Duodenal mucosa (tissue), 2 donors: ENCODE measurements at regions not wholly inside any gene's neighbourhood (a gene's known extent, or its start where the extent isn't known, plus 50 kb on each side); places are given as distances from the start of the nearest gene placed in this dataset.
"Not testable (repeated sequence)": the region's sequence is repeated elsewhere in the genome, so short reads cannot be mapped to it uniquely, and the experiment has no call there.

ENCODE experiments used
- H3K27ac ChIP-seq: one replicate; pipeline ENCODE4 v1.7.0; 2013; ENCODE audit warnings: low read depth, low read length
- H3K27me3 ChIP-seq, 2 donors: one replicate each; pipeline ENCODE4 v1.7.0; 2013; ENCODE audit warnings: low read length in 2 of 2, control low read depth in 1 of 2; ENCODE audit not compliant: insufficient read depth in 2 of 2, control insufficient read depth in 1 of 2
- H3K36me3 ChIP-seq, 2 donors: one replicate each; pipeline ENCODE4 v1.7.0; 2013; ENCODE audit warnings: low read length in 2 of 2, control low read depth in 1 of 2; ENCODE audit not compliant: insufficient read depth in 2 of 2, control insufficient read depth in 1 of 2
- H3K4me1 ChIP-seq, 2 donors: one replicate each; pipeline ENCODE4 v1.7.0; 2013; ENCODE audit warnings: low read length in 2 of 2, control low read depth in 1 of 2; ENCODE audit not compliant: insufficient read depth in 2 of 2, control insufficient read depth in 1 of 2
- H3K4me3 ChIP-seq, 2 donors: one replicate each; pipeline ENCODE4 v1.7.0; 2013; ENCODE audit warnings: low read length in 2 of 2, low read depth in 1 of 2
- H3K9ac ChIP-seq, 2 donors: one replicate each; pipeline ENCODE4 v1.7.0; 2013; ENCODE audit warnings: low read length in 2 of 2, low read depth in 1 of 2
- H3K9me3 ChIP-seq, 2 donors: one replicate each; pipeline ENCODE4 v1.7.0; 2013; ENCODE audit warnings: low read length in 2 of 2, control low read depth in 1 of 2; ENCODE audit not compliant: control insufficient read depth in 1 of 2

DNA sequence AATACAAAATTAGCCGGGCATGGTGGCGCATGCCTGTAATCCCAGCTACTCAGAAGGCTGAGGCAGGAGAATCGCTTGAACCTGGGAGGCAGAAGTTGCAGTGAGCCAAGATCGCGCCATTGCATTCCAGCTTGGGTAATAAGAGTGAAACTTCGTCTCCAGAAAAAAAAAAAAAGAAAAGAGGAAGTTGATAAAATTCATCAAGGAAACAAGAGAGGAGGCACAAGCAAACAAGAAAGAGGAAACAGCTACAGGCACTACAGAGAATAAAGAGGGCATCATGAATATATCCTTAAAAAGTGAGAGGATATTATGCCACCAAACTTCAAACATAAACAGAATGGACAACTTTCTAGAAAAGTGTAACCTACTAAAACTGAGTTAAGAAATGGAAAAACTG, 98.3 kb downstream of the NIBAN1 start:
- H3K4me1 ChIP-seq, H3K9ac ChIP-seq, H3K4me3 ChIP-seq, H3K27ac ChIP-seq, H3K36me3 ChIP-seq, H3K27me3 ChIP-seq, H3K9me3 ChIP-seq: not testable (repeated sequence)

DNA sequence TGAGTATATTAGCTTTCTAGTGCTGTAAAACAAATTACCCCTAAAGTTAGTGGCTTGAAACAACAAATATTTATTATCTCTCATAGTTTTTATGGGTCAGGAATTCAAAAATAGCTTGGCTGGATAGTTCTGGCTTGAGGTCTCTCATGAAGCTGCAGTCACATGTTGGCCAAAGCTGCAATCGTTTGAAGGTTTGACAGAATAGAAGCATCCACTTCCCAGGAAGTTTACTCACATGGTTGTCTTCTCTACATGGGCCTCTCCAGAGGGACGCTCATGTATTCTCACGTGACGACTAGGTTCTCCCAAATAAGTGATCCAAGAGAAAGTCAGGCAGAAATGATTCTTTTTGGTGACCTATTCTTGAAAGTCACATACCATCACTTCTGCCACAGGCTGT, 99.1 kb downstream of the NIBAN1 start:
- no peaks in the 10 kb centered on the region for H3K27me3 ChIP-seq
- H3K4me3 ChIP-seq: no peak overlapping the region
- no peaks in the 10 kb centered on the region for H3K36me3 ChIP-seq
- H3K9ac ChIP-seq: no peak overlapping the region
- no peaks in the 10 kb centered on the region for H3K9me3 ChIP-seq
- H3K4me1 ChIP-seq: no peaks in the 10 kb centered on the region
- no peak overlapping the region for H3K27ac ChIP-seq

DNA sequence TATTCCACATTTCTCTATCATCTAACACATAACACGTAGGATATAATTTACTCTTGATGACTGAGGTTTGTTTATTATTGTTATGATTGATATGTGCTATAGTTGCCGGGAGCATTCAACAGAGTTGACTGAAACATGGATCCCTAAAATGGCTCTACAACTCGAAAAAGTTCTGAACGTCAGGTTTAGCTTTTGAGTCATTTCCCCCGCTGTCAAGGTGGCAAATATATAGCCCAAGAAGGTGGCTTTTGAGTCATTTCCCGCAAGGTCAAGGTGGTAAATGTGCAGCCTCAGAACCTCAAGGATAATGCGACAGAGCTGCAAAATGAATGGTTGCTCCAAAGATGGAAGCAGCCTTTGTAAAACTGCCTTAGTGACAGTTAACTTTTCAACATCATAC, 104.0 kb downstream of the NIBAN1 start:
- no peaks in the 10 kb centered on the region for H3K27me3 ChIP-seq
- no peak overlapping the region for H3K27ac ChIP-seq
- H3K4me3 ChIP-seq: no peak overlapping the region
- no peaks in the 10 kb centered on the region for H3K9me3 ChIP-seq
- no peak overlapping the region for H3K9ac ChIP-seq
- no peaks in the 10 kb centered on the region for H3K36me3 ChIP-seq
- H3K4me1 ChIP-seq: peaks cover 0 to 8% of the 10 kb centered on the region in 2 donors

DNA sequence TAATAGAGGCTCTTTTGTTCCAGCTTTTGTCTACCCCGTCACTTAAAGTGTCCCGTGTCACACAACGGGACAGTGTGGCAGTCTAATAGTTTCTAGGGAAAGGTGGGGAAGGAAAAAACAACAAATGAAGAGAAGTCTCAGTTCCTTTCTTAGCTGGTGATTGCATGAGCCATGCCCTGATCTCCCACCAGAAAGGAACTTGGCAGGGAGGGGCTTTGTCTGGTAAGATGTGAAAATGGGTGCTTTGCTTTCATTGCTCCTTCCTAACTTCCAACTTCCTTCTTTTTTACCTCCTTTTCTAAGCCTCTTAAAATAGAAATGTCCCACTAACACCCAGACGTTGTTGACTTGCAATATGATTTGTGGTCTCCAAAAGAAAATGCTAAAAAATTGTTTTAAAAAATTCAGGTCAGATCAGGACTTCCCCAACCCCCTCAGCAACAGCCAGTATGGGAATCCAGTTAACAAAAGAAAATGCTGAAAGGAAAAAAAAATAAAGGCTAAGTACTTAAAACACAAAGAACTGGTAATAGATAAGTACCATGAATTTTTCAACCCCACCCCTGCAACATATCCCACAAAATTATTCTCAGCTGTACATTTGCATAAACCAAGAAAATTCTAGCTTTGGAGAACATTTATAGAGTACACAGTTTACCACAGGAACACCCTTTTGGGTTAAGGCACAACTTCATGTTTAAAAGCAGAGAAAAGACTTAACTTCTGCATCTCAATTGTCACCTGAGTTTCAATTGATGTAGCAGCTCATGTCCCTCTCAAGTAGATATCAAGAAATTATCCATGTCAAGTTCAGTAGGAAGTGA, 106.2 kb downstream of the NIBAN1 start:
- peaks cover 0 to 8% of the 10 kb centered on the region in 2 donors for H3K4me1 ChIP-seq
- H3K9ac ChIP-seq: no peak overlapping the region
- no peak overlapping the region for H3K27ac ChIP-seq
- no peaks in the 10 kb centered on the region for H3K27me3 ChIP-seq
- H3K9me3 ChIP-seq: no peaks in the 10 kb centered on the region
- H3K36me3 ChIP-seq: no peaks in the 10 kb centered on the region
- no peak overlapping the region for H3K4me3 ChIP-seq

DNA sequence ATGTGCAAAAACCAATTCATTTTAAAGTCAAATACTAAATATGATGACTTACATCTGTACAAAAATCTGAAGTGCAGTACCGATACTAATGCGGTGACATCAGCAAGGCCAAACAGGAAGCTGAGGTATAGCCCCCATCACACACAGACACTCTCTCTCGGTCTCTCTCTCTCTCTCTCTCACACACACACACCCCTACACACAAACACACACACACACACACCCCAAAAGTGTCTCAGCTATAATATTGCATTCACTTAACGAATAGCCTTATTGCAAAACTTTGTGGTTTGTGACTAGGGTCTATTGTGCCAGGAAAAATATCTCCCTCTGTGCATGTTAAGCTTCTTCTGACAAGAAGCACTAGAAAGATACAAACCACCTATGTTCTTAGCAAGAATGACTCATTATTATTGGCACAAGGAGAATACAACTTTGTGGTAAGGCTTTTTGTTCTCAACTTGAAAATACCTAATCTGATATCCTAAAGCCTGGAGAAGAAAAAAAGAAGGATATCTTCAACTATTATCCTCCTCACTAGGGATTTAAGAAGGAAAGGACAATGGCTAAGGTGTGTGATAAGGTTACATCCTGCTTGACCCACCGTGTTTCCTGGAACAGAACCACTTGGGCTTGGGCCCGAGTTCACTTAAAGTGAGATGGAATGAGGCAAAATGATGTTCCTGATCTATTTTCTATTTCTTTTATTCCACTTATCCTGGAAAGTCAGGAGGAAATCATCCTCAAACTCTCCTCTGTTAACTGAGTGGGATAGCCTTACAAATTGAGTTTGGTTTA, 107.1 kb downstream of the NIBAN1 start:
- peaks cover 0 to 8% of the 10 kb centered on the region in 2 donors for H3K4me1 ChIP-seq
- H3K4me3 ChIP-seq: no peak overlapping the region
- no peak overlapping the region for H3K9ac ChIP-seq
- no peak overlapping the region for H3K27ac ChIP-seq
- H3K9me3 ChIP-seq: no peaks in the 10 kb centered on the region
- H3K27me3 ChIP-seq: no peaks in the 10 kb centered on the region
- no peaks in the 10 kb centered on the region for H3K36me3 ChIP-seq

DNA sequence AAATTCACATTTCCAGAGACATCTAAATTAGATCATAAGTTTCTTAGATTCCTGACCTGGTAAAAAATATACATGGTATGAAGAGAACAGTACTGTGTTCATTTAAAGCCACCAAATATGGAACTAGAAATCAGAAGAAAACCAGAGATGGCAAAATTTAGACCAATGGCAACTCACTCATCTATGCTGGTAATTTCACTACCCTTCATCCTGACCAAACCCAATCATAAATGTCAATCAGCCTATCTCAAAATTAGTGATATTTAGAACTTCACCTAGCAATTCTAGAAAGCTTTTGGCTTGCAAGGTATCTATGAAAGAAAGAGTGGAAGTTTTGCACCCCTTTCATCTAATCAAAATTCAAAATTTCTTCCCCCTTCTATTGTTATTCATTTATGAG, 107.7 kb downstream of the NIBAN1 start:
- no peaks in the 10 kb centered on the region for H3K27me3 ChIP-seq
- H3K4me1 ChIP-seq: peaks cover 0 to 8% of the 10 kb centered on the region in 2 donors
- H3K36me3 ChIP-seq: no peaks in the 10 kb centered on the region
- no peaks in the 10 kb centered on the region for H3K9me3 ChIP-seq
- H3K4me3 ChIP-seq: no peak overlapping the region
- H3K9ac ChIP-seq: no peak overlapping the region
- H3K27ac ChIP-seq: no peak overlapping the region

DNA sequence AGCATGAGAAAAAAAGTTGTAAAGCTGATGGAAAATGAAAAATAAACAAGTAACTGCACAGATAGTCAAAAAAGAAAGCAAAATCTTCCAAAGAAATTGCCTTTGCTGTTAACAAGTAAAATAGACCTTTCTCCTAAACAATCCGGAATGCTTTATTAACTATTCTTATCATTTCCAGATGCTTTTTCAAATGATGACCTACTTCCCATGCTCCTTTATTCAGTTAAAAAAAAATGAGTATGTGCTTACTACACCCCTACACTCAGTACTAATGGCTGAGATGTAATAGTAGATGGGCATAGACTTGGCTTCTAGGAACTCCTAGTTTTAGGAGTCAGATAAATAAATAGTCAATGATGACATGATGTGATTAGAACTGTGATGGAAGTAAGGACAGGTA, 108.5 kb downstream of the NIBAN1 start:
- Histone ChIP-seq H3K36me3 (no peaks in the 10 kb centered on the region), H3K9me3 (no peaks in the 10 kb centered on the region), H3K4me3 (no peak overlapping the region), H3K27me3 (no peaks in the 10 kb centered on the region), H3K4me1 (peaks cover 0 to 9% of the 10 kb centered on the region in 2 donors), H3K9ac (no peak overlapping the region), H3K27ac (no peak overlapping the region)

DNA sequence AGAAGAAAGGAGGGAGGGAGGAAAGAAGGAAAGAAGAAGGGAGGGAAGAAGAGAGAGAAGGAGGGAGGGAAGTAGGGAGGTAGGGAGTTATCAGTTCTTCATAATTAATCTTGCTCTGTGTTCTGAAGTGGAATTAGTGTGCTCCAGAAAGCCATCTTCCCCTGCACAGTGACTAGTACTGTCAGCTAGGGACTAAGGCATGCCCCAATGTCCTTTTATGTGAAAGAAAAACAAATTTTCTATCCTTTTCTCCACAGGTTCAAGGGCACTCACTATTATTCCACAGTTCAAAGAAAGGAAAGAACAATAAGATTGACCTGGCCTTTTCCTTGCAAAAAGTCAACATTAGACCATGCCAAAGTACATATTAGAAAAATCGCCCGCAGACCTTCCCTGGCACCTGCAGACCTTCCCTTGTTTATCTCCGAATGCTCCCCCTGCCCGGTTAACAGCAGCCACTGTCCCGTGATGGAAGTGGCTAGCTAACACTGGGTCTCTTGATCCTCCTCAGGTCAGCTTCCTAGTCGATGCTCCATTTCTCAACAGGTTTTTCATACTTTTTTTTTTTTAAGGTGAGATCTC, 107.2 kb upstream of the EDEM3 start:
- H3K27ac ChIP-seq: no peak overlapping the region

DNA sequence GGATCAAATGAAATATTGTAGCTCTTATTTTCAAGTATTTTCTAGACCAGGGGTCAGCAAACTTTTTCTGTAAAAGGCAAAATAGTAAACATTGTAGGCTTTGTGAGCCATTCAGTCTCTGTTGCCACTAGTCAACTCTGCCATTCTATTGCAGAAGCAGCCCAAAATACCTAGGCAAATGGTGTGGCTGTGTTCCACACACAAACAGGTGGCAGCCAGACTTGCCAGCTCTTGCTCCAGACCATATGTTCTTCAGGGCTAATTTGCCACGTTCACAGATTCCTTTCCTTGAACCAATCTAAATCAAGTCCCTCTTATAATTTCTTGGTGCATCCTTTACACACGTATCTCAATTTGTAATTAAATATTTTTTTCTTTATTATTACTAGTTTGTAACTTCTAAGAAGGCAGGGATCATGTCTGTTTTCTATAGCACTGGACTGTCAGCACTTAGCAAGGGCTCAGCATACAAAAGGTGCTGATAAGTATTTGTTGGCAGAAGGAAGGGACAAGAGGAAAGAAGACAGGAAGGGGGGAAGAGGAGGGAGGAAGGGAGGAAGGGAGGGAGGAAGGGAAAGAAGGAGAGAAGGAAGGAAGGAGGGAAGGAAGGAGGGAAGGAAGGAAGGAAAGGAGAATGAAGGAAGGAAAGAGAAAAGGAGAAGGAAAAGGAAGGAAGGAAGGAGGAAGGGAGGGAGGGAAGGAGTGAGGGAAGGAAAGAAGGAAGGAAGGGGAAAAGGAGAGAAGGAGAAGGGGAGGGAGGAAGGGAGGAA, 106.5 kb upstream of the EDEM3 start:
- Histone ChIP-seq H3K27me3 (no peaks in the 10 kb centered on the region), H3K4me3 (no peak overlapping the region), H3K9ac (no peak overlapping the region), H3K36me3 (no peaks in the 10 kb centered on the region), H3K9me3 (no peaks in the 10 kb centered on the region), H3K4me1 (peaks cover 0 to 4% of the 10 kb centered on the region in 2 donors), H3K27ac (no peak overlapping the region)

More for the DNA sequence above, 107.2 kb upstream of the EDEM3 start:
- H3K36me3 ChIP-seq: no peaks in the 10 kb centered on the region
- no peaks in the 10 kb centered on the region for H3K27me3 ChIP-seq
- H3K9me3 ChIP-seq: no peaks in the 10 kb centered on the region
- no peak overlapping the region for H3K4me3 ChIP-seq
- peaks cover 0 to 7% of the 10 kb centered on the region in 2 donors for H3K4me1 ChIP-seq
- no peak overlapping the region for H3K9ac ChIP-seq
